Natural killer cell (primary cell): ENCODE measurements at regions not wholly inside any gene's neighbourhood (a gene's known extent, or its start where the extent isn't known, plus 50 kb on each side); places are given as distances from the start of the nearest gene placed in this dataset.

Experiments
- ATAC-seq, 3 donors: fragments of 150-1000 bp in 2 of 3; fragments of 200-7000 bp in 1 of 3; cut with Tn5 transposase; 1 replicate in 1 of 3; 2 replicates in 2 of 3; pipeline ENCODE4 v1.10.0; 2021; ENCODE audit warnings: mild to moderate bottlenecking in 2 of 3, moderate library complexity in 2 of 3
- DNase-seq, 2 donors: peaks; one replicate each; pipeline versions ENCODE4 v3.0.0 to v3.0.0-alpha.2; 2013 to 2021; ENCODE audit warnings: mixed read lengths in 1 of 2
- H3K27ac ChIP-seq: one replicate; pipeline ENCODE4 v1.5.1; 2013; ENCODE audit warnings: mild to moderate bottlenecking, low read length
- H3K27me3 ChIP-seq: one replicate; pipeline ENCODE4 v1.6.1; 2013; ENCODE audit warnings: low read length; ENCODE audit not compliant: control insufficient read depth, insufficient read depth
- H3K36me3 ChIP-seq: one replicate; pipeline ENCODE4 v1.6.1; 2013; ENCODE audit warnings: low read length; ENCODE audit not compliant: control insufficient read depth, insufficient read depth
- H3K4me1 ChIP-seq: one replicate; pipeline ENCODE4 v1.6.1; 2013; ENCODE audit warnings: low read length; ENCODE audit not compliant: control insufficient read depth, insufficient read depth
- H3K4me3 ChIP-seq: one replicate; pipeline ENCODE4 v1.5.1; 2013; ENCODE audit warnings: low read length
- H3K9me3 ChIP-seq: one replicate; pipeline ENCODE4 v1.6.1; 2013; ENCODE audit warnings: low read length; ENCODE audit not compliant: control insufficient read depth, insufficient read depth
- H3K27ac Mint-ChIP-seq, 2 donors: one replicate each; pipeline ENCODE4 v1.8.0; 2022; ENCODE audit warnings: mild to moderate bottlenecking in 2 of 2, mixed read lengths in 2 of 2, moderate library complexity in 1 of 2
- H3K27me3 Mint-ChIP-seq, 2 donors: one replicate each; pipeline ENCODE4 v1.8.0; 2022; ENCODE audit warnings: low read depth in 2 of 2, mixed read lengths in 2 of 2
- H3K36me3 Mint-ChIP-seq: one replicate; pipeline ENCODE4 v1.8.0; 2022; ENCODE audit warnings: mixed read lengths
- H3K4me1 Mint-ChIP-seq, 2 donors: one replicate each; pipeline ENCODE4 v1.8.0; 2022; ENCODE audit warnings: mixed read lengths in 2 of 2
- H3K4me3 Mint-ChIP-seq: one replicate; pipeline ENCODE4 v1.8.0; 2022; ENCODE audit warnings: mild to moderate bottlenecking, moderate library complexity, mixed read lengths
- H3K9me3 Mint-ChIP-seq, 2 donors: one replicate each; pipeline ENCODE4 v1.8.0; 2022; ENCODE audit warnings: mixed read lengths in 2 of 2
- WGBS: methylation state at CpG from one replicate; pipeline ENCODE4 v1.1.7; 2013; ENCODE audit warnings: missing lambda C conversion rate; ENCODE audit not compliant: insufficient coverage; 5-methylcytosine and 5-hydroxymethylcytosine counted together
- intact Hi-C: fragments of 100-400 bp; cut with micrococcal nuclease; formaldehyde crosslinking; loops from one replicate; pipeline ENCODE4 v1.14.2; 2022
- TF ChIP-seq, protein P1 (sequence below): fragments of 200-600 bp; IDR thresholded peaks from one replicate; pipeline ENCODE4 v1.8.0; 2022; ENCODE audit warnings: antibody characterized with exemption

GRCh38 chr10:130824230-130825014 is 487.1 kb downstream of the TCERG1L start:
- ATAC-seq: peak in 1 of 3 donors; percentile 32
- 85% methylated on average over 4 of the region's 4 CpGs for WGBS
- H3K27me3 Mint-ChIP-seq: no peaks in the 10 kb centered on the region

GRCh38 chr10:130833596-130833995 is 477.9 kb downstream of the TCERG1L start:
- Histone ChIP-seq H3K9me3 (no peaks in the 10 kb centered on the region), H3K36me3 (no peaks in the 10 kb centered on the region), H3K4me1 (no peaks in the 10 kb centered on the region), H3K27me3 (no peaks in the 10 kb centered on the region), H3K27ac (no peak overlapping the region), H3K4me3 (no peak overlapping the region)
- Mint-ChIP-seq H3K36me3 (no peaks in the 10 kb centered on the region), H3K27ac (no peak overlapping the region), H3K4me1 (no peaks in the 10 kb centered on the region), H3K4me3 (no peak overlapping the region), H3K9me3 (peaks cover 0 to 2% of the 10 kb centered on the region in 2 donors), H3K27me3 (no peaks in the 10 kb centered on the region)
- intact Hi-C loops: no loop called here
- 87% methylated on average over 14 of the region's 14 CpGs for WGBS
- TF ChIP-seq, protein P1, sequence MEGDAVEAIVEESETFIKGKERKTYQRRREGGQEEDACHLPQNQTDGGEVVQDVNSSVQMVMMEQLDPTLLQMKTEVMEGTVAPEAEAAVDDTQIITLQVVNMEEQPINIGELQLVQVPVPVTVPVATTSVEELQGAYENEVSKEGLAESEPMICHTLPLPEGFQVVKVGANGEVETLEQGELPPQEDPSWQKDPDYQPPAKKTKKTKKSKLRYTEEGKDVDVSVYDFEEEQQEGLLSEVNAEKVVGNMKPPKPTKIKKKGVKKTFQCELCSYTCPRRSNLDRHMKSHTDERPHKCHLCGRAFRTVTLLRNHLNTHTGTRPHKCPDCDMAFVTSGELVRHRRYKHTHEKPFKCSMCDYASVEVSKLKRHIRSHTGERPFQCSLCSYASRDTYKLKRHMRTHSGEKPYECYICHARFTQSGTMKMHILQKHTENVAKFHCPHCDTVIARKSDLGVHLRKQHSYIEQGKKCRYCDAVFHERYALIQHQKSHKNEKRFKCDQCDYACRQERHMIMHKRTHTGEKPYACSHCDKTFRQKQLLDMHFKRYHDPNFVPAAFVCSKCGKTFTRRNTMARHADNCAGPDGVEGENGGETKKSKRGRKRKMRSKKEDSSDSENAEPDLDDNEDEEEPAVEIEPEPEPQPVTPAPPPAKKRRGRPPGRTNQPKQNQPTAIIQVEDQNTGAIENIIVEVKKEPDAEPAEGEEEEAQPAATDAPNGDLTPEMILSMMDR: no peak
- ATAC-seq (no peak), DNase-seq (no peak)

More at GRCh38 chr10:130824230-130825014, 487.1 kb downstream of the TCERG1L start:
- Mint-ChIP-seq H3K36me3 (no peaks in the 10 kb centered on the region), H3K4me3 (no peak overlapping the region), H3K27ac (no peak overlapping the region), H3K9me3 (peaks cover 8% of the 10 kb centered on the region in 2 donors), H3K4me1 (no peaks in the 10 kb centered on the region)
- intact Hi-C loops: no loop called here
- peaks cover 5% of the 10 kb centered on the region for H3K9me3 ChIP-seq
- no peak for DNase-seq
- H3K4me1 ChIP-seq: no peaks in the 10 kb centered on the region
- no peaks in the 10 kb centered on the region for H3K36me3 ChIP-seq
- H3K27me3 ChIP-seq: no peaks in the 10 kb centered on the region
- no peak overlapping the region for H3K4me3 ChIP-seq
- TF ChIP-seq, protein P1: no peak
- no peak overlapping the region for H3K27ac ChIP-seq

- TF ChIP-seq, protein P1: no peak
- Mint-ChIP-seq H3K4me3 (no peak overlapping the region), H3K27me3 (peaks cover 0 to under 1% of the 10 kb centered on the region in 2 donors), H3K9me3 (peaks cover 0 to 2% of the 10 kb centered on the region in 2 donors), H3K4me1 (no peaks in the 10 kb centered on the region), H3K36me3 (no peaks in the 10 kb centered on the region), H3K27ac (no peak overlapping the region)
- no peaks in the 10 kb centered on the region for H3K36me3 ChIP-seq
- intact Hi-C loops: no loop called here
- H3K9me3 ChIP-seq: no peaks in the 10 kb centered on the region
- no peak overlapping the region for H3K4me3 ChIP-seq
- WGBS: 82% methylated on average over 15 of the region's 15 CpGs
- DNase-seq (no peak), ATAC-seq (no peak)
- H3K27me3 ChIP-seq: no peaks in the 10 kb centered on the region
- no peak overlapping the region for H3K27ac ChIP-seq
- H3K4me1 ChIP-seq: no peaks in the 10 kb centered on the region
Observed at GRCh38 chr10:130834170-130834569, 477.4 kb downstream of the TCERG1L start.

GRCh38 chr10:130834573-130834972 is 476.9 kb downstream of the TCERG1L start:
- DNase-seq: no peak
- H3K27ac Mint-ChIP-seq: no peak overlapping the region
- H3K27me3 ChIP-seq: no peaks in the 10 kb centered on the region
- TF ChIP-seq, protein P1: no peak
- no peaks in the 10 kb centered on the region for H3K9me3 ChIP-seq
- H3K36me3 Mint-ChIP-seq: no peaks in the 10 kb centered on the region
- no peak overlapping the region for H3K27ac ChIP-seq
- H3K4me3 ChIP-seq: no peak overlapping the region
- no peaks in the 10 kb centered on the region for H3K4me1 ChIP-seq
- no peak for ATAC-seq
- intact Hi-C loops: no loop called here
- no peaks in the 10 kb centered on the region for H3K36me3 ChIP-seq
- no peaks in the 10 kb centered on the region for H3K4me1 Mint-ChIP-seq
- H3K27me3 Mint-ChIP-seq: peaks cover 0 to 3% of the 10 kb centered on the region in 2 donors
- WGBS: 93% methylated on average over 13 of the region's 15 CpGs
- no peak overlapping the region for H3K4me3 Mint-ChIP-seq
- peaks cover 0 to 2% of the 10 kb centered on the region in 2 donors for H3K9me3 Mint-ChIP-seq
